Prostate gland (tissue), 2 donors: ENCODE measurements at regions not wholly inside any gene's neighbourhood (a gene's known extent, or its start where the extent isn't known, plus 50 kb on each side); places are given as distances from the start of the nearest gene placed in this dataset.

ENCODE experiments used
- CTCF ChIP-seq, 4 experiments: fragments of 200-600 bp in 2 of 4; fragments of 450-650 bp in 2 of 4; sonication (generic) in 2 of 4; IDR thresholded peaks; 1 replicate in 3 of 4; 2 replicates in 1 of 4; pipeline ENCODE4 v1.5.1; 2016 to 2019; ENCODE audit warnings: antibody characterized with exemption in 4 of 4, mild to moderate bottlenecking in 2 of 4, moderate library complexity in 2 of 4
- POLR2A ChIP-seq: fragments of 450-650 bp; IDR thresholded peaks from one replicate; pipeline ENCODE4 v1.6.1; 2016; ENCODE audit warnings: antibody characterized with exemption, mild to moderate bottlenecking
- POLR2AphosphoS5 ChIP-seq: sonication (generic); formaldehyde crosslinking; IDR thresholded peaks from one replicate; pipeline ENCODE4 v1.6.1; 2017; ENCODE audit warnings: antibody characterized with exemption

- TF ChIP-seq CTCF (IDR thresholded peaks at IDR 0.05) (no peak), POLR2AphosphoS5 (no peak), POLR2A (no peak)
Measured at GRCh38 chr5:67732471-67732870, 483.1 kb upstream of the PIK3R1 start.
